ENCODE measurements at regions not wholly inside any gene's neighbourhood (a gene's known extent, or its start where the extent isn't known, plus 50 kb on each side); places are given as distances from the start of the nearest gene placed in this dataset.

GRCh38 chr18:10291568-10291981 lies 162.9 kb upstream of the APCDD1 start:
- no peak for TF ChIP-seq CTCF (conservative IDR thresholded peaks at IDR 0.05; ENCODE audit: low read depth in 2 of 2)
- TF ChIP-seq POLR2AphosphoS5 (IDR thresholded peaks at IDR 0.05; ENCODE audit: low read depth) = no peak
- TF ChIP-seq CREB1 (CRISPR knock-in tag; IDR thresholded peaks at IDR 0.05; ENCODE audit: low read depth) = no peak
- TF ChIP-seq EZH2phosphoT487 (IDR thresholded peaks at IDR 0.05; ENCODE audit: unreplicated experiment) = no peak
- TF ChIP-seq, protein P1, sequence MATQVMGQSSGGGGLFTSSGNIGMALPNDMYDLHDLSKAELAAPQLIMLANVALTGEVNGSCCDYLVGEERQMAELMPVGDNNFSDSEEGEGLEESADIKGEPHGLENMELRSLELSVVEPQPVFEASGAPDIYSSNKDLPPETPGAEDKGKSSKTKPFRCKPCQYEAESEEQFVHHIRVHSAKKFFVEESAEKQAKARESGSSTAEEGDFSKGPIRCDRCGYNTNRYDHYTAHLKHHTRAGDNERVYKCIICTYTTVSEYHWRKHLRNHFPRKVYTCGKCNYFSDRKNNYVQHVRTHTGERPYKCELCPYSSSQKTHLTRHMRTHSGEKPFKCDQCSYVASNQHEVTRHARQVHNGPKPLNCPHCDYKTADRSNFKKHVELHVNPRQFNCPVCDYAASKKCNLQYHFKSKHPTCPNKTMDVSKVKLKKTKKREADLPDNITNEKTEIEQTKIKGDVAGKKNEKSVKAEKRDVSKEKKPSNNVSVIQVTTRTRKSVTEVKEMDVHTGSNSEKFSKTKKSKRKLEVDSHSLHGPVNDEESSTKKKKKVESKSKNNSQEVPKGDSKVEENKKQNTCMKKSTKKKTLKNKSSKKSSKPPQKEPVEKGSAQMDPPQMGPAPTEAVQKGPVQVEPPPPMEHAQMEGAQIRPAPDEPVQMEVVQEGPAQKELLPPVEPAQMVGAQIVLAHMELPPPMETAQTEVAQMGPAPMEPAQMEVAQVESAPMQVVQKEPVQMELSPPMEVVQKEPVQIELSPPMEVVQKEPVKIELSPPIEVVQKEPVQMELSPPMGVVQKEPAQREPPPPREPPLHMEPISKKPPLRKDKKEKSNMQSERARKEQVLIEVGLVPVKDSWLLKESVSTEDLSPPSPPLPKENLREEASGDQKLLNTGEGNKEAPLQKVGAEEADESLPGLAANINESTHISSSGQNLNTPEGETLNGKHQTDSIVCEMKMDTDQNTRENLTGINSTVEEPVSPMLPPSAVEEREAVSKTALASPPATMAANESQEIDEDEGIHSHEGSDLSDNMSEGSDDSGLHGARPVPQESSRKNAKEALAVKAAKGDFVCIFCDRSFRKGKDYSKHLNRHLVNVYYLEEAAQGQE (IDR thresholded peaks at IDR 0.05; ENCODE audit: unreplicated experiment) = no peak
- TF ChIP-seq STAT1 (IDR thresholded peaks at IDR 0.05; ENCODE audit: unreplicated experiment) = no peak
